ENCODE measurements at regions not wholly inside any gene's neighbourhood (a gene's known extent, or its start where the extent isn't known, plus 50 kb on each side); places are given as distances from the start of the nearest gene placed in this dataset.

DNA sequence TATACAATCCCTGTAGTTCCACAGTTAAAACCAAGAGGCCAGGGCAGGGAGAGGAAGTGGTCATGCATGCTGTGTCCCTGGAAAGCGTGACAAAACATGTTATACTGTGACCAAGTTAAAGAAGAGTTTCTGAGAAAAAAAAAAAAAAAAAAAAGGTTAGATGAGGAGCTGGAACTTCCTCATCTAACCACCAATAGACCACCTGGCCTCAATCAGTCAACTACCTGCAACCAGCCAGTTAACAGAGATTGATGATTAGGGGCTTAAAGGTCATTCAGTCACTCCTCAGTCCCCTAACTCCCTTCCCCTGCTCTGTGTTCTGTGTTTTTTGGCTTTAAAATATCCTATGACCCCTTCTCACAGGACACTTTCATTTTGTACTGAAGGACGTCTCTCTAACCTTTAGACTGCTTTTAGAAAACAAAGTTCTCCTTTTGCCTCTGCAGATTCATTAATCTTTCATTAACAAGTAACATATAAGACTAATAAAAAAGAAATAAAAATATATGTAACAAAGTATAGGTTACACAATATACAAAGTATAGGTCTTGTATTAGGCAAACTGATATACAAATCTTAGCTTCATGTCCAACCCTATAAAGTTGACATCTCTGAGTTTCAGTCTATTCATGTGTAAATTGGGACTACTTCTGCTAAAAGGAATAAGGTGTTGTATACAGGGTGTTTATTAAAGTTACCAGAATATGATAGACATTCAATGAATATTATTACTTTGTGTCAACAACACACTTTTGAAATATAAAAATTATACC lies 179.1 kb upstream of the NDST4 start (continued):
- TF ChIP-seq, protein P1, sequence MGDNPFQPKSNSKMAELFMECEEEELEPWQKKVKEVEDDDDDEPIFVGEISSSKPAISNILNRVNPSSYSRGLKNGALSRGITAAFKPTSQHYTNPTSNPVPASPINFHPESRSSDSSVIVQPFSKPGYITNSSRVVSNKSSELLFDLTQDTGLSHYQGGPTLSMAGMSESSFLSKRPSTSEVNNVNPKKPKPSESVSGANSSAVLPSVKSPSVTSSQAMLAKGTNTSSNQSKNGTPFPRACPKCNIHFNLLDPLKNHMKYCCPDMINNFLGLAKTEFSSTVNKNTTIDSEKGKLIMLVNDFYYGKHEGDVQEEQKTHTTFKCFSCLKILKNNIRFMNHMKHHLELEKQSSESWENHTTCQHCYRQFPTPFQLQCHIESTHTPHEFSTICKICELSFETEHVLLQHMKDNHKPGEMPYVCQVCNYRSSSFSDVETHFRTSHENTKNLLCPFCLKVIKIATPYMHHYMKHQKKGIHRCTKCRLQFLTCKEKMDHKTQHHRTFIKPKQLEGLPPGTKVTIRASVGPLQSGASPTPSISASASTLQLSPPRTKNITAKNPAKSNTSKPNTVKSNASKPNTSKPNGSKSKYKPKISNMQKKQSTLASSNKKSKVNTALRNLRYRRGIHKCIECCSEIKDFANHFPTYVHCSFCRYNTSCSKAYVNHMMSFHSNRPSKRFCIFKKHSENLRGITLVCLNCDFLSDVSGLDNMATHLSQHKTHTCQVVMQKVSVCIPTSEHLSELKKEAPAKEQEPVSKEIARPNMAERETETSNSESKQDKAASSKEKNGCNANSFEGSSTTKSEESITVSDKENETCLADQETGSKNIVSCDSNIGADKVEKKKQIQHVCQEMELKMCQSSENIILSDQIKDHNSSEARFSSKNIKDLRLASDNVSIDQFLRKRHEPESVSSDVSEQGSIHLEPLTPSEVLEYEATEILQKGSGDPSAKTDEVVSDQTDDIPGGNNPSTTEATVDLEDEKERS (tag by site-specific recombination; IDR thresholded peaks at IDR 0.05): no peak
- TF ChIP-seq ZNF266 (tag by site-specific recombination; IDR thresholded peaks at IDR 0.05; ENCODE audit: low read depth) (no peak), ZNF776 (tag by site-specific recombination; IDR thresholded peaks at IDR 0.05; ENCODE audit: borderline replicate concordance) (no peak), ZNF521 (tag by site-specific recombination; IDR thresholded peaks at IDR 0.05) (no peak), ZNF335 (tag by site-specific recombination; conservative IDR thresholded peaks at IDR 0.05) (no peak)

DNA sequence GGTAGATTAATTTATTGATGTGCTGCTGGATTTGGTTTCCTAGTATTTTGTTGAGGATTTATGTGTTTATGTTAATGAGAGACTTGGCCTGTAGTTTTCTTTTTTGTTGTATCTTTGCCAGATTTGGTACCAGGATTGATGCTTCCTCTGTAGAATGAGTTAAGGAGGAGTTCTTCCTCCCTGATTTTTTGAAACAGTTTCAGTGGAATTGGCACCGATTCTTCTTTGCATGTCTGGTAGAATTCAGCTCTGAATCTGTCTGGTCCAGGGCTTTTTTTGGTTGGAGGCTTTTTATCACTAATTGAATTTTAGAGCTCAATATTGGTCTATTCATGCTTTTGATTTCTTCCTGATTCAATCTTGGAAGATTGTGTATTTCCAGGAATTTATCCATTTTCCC lies 174.0 kb upstream of the NDST4 start:
- TF ChIP-seq ZNF768 (tag by site-specific recombination; IDR thresholded peaks at IDR 0.05) (no peak), ZNF76 (tag by site-specific recombination; IDR thresholded peaks at IDR 0.05; ENCODE audit: borderline replicate concordance, low read depth) (no peak), ZSCAN23 (tag by site-specific recombination; IDR thresholded peaks at IDR 0.05) (no peak), ZNF529 (tag by site-specific recombination; IDR thresholded peaks at IDR 0.05; ENCODE audit: insufficient replicate concordance) (no peak), ZBTB48 (tag by site-specific recombination; IDR thresholded peaks at IDR 0.05) (no peak), OSR2 (tag by site-specific recombination; IDR thresholded peaks at IDR 0.05) (no peak), ZNF23 (tag by site-specific recombination; IDR thresholded peaks at IDR 0.05; ENCODE audit: borderline replicate concordance) (no peak), OVOL3 (tag by site-specific recombination; IDR thresholded peaks at IDR 0.05) (no peak)
- TF ChIP-seq, protein P2, sequence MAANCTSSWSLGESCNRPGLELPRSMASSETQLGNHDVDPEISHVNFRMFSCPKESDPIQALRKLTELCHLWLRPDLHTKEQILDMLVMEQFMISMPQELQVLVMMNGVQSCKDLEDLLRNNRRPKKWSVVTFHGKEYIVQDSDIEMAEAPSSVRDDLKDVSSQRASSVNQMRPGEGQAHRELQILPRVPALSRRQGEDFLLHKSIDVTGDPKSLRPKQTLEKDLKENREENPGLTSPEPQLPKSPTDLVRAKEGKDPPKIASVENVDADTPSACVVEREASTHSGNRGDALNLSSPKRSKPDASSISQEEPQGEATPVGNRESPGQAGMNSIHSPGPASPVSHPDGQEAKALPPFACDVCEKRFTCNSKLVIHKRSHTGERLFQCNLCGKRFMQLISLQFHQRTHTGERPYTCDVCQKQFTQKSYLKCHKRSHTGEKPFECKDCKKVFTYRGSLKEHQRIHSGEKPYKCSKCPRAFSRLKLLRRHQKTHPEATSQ (tag by site-specific recombination; IDR thresholded peaks at IDR 0.05): no peak
- TF ChIP-seq, protein P3, sequence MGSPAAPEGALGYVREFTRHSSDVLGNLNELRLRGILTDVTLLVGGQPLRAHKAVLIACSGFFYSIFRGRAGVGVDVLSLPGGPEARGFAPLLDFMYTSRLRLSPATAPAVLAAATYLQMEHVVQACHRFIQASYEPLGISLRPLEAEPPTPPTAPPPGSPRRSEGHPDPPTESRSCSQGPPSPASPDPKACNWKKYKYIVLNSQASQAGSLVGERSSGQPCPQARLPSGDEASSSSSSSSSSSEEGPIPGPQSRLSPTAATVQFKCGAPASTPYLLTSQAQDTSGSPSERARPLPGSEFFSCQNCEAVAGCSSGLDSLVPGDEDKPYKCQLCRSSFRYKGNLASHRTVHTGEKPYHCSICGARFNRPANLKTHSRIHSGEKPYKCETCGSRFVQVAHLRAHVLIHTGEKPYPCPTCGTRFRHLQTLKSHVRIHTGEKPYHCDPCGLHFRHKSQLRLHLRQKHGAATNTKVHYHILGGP (tag by site-specific recombination; IDR thresholded peaks at IDR 0.05): no peak
- Histone ChIP-seq H3K27ac (ENCODE audit: extremely low read depth, low read depth, low read length) (no peak overlapping the region), H3K4me3 (ENCODE audit: low read depth, low read length) (no peak overlapping the region), H3K36me3 (ENCODE audit: control insufficient read depth in 2 of 2, insufficient read depth in 1 of 2, low read length in 2 of 2) (no peaks in the 10 kb centered on the region), H3K4me1 (ENCODE audit: control insufficient read depth, insufficient read depth, low read length) (no peaks in the 10 kb centered on the region), H3K9me3 (ENCODE audit: control insufficient read depth, insufficient read depth, low read depth, low read length) (no peaks in the 10 kb centered on the region)
- CTCF ChIA-PET: no interaction called here
- POLR2A ChIA-PET: no interaction called here

DNA sequence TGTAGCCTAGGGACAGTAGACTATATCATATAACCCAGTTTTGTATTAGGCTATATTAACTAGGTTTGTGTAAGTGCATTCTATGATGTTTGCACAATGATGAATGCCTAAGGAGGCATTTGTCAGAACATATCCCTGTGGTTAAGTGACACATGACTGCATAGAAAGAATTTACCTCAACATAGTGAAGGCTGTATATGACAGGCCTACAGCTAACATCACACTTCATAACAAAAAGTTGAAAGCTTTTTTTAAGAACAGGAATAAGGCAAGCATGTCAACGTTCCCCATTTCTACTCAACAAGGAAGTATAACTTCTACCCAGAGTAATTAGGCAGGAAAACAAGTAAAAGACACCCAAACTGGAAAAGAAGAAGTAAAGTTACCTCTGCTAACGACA lies 165.9 kb upstream of the NDST4 start:
- no peak overlapping the region for H3K27ac ChIP-seq (ENCODE audit: extremely low read depth, low read depth, low read length)
- POLR2A ChIA-PET: no interaction called here
- H3K36me3 ChIP-seq (ENCODE audit: control insufficient read depth in 2 of 2, insufficient read depth in 1 of 2, low read length in 2 of 2): no peaks in the 10 kb centered on the region
- H3K9me3 ChIP-seq (ENCODE audit: control insufficient read depth, insufficient read depth, low read depth, low read length): no peaks in the 10 kb centered on the region
- TF ChIP-seq FEZF1 (tag by site-specific recombination; IDR thresholded peaks at IDR 0.05) (no peak), GLI4 (tag by site-specific recombination; IDR thresholded peaks at IDR 0.05) (no peak), ZNF423 (tag by site-specific recombination; IDR thresholded peaks at IDR 0.05) (no peak), ZNF202 (tag by site-specific recombination; IDR thresholded peaks at IDR 0.05; ENCODE audit: borderline replicate concordance) (no peak)
- H3K4me1 ChIP-seq (ENCODE audit: control insufficient read depth, insufficient read depth, low read length): no peaks in the 10 kb centered on the region
- no peak overlapping the region for H3K4me3 ChIP-seq (ENCODE audit: low read depth, low read length)
- CTCF ChIA-PET: no interaction called here
